HG03135 (cell line): ENCODE measurements at regions not wholly inside any gene's neighbourhood (a gene's known extent, or its start where the extent isn't known, plus 50 kb on each side); places are given as distances from the start of the nearest gene placed in this dataset.

ENCODE experiments used
- ATAC-seq: cut with Tn5 transposase; IDR thresholded peaks from one replicate; pipeline ENCODE4 v1.9.1; 2021; ENCODE audit warnings: mild to moderate bottlenecking, moderate library complexity; ENCODE audit not compliant: unreplicated experiment

DNA sequence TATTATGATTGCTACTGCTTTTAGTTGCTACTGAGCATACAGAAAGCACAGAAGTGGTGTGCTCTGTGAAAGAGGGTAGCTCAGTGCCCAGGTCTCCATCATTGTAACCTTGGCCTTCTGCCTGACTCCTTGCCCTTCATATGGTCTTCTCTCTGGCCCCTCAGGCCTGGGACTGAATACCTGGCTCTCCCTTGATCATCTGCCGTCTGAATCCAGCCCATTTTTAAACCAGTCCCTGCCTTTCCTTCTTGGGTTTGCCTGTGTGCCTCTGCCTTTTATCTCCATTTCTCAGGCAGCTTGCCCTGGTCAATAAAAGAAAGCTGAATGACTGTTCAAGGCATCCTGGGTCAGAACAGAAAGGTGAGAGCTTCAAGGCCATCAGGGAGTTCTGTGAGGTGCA, 109.1 kb upstream of the ZNF438 start:
- ATAC-seq: no peak

DNA sequence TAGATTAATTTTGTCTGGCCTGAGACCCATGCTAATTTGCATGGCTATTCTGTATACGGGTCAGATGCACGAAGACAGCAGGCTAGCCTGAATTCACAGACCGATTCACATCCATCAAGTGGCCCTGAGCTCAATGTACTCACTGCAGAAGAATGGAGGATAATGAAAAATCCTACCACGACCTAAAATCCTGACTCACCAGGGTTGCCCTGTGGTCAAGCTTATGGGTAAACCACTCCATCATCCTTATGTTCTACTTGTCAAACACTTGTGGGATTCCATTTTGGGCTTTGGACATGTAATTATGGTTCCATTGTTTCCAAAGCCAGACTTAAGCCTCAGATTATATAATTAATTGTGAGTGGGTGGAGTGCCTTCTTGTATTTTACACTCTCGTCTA, 110.4 kb upstream of the ZNF438 start:
- ATAC-seq: no peak

- no peak for ATAC-seq
These were observed 111.8 kb upstream of the ZNF438 start for GRCh38 chr10:31143331-31143935.

DNA sequence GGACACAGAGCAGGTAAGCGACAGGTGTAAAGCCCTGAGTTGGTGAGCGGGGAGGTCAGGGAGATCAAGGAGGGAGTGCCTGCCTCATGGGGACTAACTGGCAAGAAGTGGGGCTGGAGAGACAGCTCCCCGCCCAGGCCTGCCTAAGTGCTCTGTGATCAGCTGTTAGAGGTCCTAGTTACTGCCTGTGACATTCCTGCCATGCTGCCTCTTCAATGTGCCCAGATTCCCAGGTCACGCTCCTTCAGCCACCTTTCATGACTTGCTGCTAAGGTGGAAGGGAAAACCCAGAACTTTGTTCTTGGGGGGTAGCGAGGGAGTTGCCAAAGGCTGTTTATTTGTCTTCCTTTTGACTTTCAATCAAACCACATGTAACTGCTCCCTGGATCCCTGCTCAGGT, 114.3 kb upstream of the ZNF438 start:
- ATAC-seq: no peak

DNA sequence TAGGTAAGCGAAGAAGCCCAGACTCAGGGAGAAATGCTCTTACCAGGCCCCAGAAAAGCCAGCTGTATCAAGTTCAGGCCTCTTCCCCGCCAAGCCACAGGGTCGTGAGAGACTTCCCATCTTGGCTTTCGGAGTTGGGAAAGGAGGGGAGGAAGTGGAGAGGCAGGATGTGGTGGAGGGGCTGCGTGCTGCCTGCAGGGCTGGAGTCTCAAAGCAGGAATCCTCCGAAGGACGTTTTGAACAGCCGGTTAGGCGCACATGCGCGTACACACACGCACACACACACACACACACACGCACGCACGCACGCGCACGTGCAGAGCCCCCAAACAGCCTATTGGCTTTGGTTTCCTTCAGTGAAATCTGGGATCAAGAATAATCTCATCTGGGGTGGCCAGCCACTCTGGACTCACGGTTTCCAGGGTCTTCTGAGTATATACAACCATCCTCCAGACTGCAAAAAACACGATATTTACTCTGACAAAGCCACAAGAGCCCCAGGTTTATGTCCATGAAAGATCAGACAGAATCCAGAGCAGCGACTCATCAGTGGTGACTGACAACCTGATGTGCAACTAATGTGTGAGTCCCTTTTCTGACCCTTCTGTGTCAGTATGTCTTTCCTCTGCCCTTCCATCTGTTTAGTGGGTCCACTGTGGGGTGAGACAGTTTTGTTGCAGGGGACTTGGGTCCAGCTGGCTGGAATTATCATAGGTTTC, 115.0 kb upstream of the ZNF438 start:
- no peak for ATAC-seq

- no peak for ATAC-seq
These were observed 115.5 kb upstream of the ZNF438 start for GRCh38 chr10:31147210-31147608.

DNA sequence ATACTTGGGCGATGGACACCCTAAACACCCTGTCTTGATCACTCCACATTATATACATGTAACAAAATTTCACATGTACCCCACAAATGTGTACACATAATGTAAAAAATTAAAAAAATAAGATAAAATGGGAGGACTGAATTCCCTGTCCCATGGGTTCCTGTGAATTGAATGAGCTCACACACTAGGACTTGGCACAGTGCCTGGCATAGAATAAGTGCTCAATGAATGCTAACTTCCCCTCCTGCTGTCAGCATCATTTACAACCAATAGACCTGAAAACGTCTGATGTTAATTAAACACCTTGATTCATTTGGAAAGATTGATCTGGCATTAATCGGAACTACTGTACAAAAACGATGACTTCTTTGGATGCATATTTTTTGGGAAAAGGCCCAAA, 117.3 kb upstream of the ZNF438 start:
- no peak for ATAC-seq

DNA sequence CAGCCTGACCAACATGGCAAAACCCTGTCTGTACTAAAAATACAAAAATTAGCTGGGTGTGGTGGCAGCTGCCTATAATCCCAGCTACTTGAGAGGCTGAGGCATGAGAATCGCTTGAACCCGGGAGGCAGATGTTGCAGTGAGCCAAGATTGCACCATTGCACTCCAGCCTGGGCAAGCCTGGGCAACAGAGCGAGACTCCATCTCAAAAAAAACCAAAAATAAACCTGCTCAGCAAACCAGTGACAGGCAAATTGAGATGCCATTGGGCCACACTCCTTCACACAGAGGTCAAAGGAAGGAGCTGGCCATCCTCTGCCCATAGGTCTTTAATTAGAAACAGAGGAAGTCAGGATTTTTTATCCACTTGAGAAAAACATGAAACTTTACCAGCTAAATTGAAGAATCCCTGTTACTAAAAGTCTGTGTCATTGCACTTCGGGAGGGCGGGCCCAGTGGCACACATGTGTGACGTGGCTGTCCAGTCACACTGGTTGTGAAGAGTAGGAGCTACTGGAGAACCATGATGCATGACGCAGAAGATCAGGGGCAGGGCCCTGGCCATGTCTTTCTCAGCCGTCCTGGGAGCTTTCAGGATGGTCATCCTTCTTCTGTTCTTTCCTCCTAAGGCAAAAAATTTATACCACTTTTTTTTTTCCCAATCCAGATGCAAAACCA, 118.3 kb upstream of the ZNF438 start:
- ATAC-seq: no peak

DNA sequence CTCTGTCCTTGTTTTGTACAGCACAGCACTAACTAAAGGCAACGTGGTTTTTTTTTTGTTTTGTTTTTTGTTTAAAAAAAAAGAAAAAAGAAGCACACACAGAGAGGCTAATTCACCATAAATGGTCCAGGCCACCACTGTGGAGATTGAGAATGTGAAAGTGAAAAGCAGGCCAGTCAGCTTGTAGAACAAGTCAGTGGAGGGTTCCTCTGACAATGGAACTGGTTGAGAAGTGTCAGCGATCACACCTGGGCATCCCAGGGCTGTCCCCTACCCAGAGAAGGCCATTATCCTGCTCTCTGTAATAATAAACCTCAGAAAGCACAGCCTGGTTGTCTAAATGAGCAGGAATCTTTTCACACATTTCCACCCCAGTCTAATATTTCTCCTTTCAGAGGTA, 119.6 kb upstream of the ZNF438 start:
- ATAC-seq: no peak

DNA sequence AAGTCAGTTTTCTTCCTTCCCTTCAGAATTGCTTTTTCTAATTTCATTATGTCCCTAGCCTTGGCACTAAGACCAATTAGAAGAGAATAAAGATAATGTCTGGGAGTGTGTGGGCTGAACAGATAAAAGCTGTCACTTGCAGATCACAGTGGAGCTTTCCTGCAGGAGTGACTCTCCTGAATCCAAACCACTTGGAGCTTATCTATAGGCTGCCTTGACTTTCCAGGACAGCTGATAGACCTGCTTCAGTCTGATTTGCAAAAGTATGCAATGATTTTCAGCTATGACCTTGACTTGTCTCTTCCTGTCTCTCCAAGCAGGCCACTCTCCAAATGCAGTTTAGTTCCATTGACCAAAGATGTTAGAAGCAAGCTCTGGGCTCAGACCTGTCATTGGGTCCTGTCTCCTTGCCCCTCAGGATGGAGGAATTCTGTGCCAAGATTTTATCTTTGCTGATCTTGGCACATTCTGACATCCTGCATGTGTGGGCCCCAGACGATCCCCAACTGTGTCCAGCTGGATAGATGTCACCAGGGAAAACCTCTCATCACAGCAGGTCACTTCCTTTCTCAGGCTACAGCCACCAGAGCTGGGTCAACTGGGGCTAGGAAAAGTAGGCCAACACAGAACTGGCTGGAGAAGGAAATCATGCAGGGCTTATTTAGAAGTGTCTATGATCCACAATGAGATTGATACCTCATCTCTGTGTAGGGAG, 120.9 kb upstream of the ZNF438 start:
- ATAC-seq: no peak

- ATAC-seq: no peak
These were observed 121.5 kb upstream of the ZNF438 start for GRCh38 chr10:31153161-31153560.

- no peak for ATAC-seq
These were observed 122.0 kb upstream of the ZNF438 start for GRCh38 chr10:31153692-31154091.

- no peak for ATAC-seq
These were observed 123.3 kb upstream of the ZNF438 start for GRCh38 chr10:31154996-31155395.

DNA sequence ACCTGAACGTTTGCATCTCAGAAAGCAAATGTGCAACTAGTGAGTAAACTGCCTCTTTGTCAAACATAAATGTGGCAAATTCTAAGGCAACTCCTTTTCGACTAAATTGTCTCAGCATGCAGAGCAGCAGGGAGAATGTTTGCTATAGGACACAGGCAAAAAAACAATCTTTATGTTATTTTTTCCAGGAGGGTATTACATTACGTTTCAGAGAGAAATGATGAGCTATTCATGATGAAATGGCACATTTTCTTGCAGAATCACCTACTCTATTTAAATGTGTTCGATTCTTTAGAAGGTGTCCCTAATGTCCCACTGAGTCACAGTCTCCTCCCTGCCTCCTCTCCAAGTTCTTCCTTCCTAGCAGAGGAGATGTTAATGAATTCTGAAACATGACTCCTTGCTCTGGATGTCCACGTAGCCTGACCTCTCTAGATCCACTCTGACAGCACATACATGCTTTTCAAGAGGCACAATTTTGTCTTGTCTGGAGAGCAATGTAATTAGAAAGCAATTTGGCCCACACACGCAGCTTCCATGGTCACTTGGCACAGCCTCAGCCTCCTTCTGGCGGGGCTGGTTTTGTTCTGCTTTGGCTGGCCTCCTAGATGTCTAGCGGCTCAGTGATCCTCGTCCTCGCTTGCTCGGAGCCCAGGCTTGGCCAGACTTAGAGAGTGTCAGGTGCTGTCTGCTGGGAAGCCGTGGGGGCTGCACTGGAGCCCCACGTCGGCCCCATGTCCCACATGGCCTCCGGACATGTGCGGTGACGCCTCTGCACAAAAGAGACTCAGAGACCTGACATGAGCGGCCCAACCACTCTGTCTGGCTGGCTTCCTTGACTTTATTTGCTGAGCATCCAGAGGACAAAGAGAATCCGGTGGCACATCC, 125.7 kb upstream of the ZNF438 start:
- ATAC-seq: no peak

DNA sequence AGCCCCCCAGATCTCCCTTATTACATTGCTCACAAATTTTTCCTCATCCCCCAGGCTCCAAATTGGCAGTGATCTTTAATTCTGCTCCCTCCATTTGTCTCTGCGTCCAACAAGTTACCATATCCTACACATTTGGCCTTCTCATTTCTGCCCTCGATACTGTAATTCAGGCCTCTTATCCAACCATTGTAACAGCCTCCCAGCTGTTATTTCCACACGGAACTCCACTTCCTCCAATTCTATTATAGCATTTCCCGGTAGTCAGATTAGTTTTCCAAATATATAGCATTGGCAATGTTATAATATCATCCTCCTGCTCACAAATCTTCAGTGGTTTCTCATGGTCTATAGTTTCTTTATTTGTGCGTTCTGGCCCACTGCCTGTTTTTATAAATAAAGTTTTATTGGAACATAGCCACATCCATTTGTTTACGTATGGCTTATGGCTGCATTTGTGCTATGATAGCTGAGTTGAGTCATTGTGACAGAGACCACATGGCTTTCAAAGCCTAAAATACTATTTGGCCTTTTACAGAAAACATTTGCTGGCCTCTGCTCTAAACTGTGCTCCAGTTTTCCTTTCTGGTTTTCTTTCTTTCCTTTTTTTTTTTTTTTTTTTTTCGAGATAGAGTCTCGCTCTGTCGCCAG, 126.5 kb upstream of the ZNF438 start:
- no peak for ATAC-seq

- ATAC-seq: no peak
These were observed 134.9 kb upstream of the ZNF438 start for GRCh38 chr10:31166606-31167005.

GRCh38 chr10:31170636-31171035, 139.0 kb upstream of the ZNF438 start:
- ATAC-seq: no peak

DNA sequence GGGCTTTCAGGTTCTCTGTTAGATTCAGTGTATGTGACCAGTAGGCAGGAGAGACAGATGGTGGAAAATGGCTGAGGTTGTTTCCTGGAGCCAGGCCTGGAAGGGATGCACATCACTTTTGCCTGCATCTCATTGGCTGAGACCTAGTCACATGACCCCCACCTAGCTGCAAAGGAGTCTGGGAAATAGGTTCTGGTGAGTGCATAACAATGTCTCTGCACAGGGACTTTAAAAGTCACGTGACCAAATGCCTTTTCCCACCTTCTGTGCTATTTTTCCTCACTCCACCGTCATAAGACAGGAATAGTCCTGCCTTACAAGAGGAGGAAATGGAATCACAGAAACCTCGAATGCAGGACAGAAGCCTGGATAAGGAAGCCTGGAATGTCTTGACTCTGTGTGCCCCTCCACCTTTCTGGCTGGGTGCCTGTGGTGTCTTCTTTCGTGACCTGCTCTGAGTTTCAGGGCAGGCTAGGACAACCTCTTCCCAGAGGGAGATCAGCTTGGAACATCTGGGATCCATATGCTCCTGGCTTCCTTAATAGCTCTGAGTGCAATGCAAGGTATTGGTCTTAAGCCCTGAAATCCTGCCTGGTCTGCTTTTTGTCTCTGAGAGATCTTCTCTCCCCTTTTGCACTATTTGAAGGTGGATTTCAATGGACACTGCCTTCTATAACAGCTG, 139.9 kb upstream of the ZNF438 start:
- ATAC-seq: no peak

DNA sequence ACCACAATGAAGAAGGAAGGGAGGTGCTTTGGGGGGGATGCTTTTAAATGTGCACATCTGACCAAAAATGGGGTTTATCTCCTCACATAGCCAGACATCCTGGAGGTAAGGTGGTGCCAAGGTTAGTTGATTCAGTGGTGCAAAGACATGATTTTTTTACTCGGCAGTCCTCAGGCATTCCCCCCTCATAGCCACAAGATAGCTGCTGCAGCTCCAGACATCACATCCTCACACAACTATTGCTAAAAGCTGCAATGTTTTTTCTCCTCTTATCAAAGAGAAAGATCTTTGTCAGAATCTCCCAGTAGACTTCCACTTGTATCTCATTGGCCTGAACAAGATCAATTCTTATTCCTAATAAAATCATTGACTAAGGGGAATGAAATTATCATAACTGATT, 141.3 kb upstream of the ZNF438 start:
- no peak for ATAC-seq

DNA sequence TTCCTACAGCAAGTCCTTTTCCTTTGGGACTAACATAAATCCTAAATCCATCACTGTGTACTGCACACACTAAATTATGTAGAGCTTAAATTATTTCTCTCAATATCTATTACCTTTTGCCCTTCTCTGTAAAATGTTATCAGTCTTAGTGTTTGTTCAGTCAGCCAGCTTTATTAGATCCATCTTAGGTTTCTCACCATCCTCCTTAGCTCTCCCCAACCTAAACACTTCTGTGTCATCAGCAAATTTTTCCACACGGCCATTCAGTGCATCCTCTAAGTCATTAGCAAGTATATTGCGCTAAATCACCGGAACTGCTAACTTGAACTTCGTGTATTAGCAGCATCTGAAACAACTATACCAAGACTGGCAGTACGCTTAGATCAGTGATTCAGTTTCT, 142.1 kb upstream of the ZNF438 start:
- ATAC-seq: no peak
